ENCODE measurements at regions not wholly inside any gene's neighbourhood (a gene's known extent, or its start where the extent isn't known, plus 50 kb on each side); places are given as distances from the start of the nearest gene placed in this dataset.
"Not testable (repeated sequence)": the region's sequence is repeated elsewhere in the genome, so short reads cannot be mapped to it uniquely, and the experiment has no call there.

DNA sequence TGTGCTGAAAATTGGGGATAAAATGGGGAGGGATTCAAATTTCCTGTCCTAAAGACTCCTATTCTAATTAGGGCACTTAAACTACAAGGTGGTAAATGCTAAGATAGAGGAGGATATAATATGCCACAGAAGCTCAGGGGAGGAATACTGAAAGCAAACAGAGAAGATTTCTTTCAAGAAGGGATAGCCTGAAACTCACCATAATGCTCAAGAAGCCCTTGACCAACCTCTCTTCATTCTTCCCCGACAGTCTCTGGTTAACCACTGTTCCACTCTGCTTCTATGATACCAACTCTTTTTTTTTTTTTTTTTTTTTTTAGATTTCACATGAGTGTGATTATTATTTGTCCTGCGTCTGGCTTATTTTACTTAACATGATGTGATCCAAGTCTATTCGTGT, 398.2 kb upstream of the FRG2C start:
- TF ChIP-seq, protein P1, sequence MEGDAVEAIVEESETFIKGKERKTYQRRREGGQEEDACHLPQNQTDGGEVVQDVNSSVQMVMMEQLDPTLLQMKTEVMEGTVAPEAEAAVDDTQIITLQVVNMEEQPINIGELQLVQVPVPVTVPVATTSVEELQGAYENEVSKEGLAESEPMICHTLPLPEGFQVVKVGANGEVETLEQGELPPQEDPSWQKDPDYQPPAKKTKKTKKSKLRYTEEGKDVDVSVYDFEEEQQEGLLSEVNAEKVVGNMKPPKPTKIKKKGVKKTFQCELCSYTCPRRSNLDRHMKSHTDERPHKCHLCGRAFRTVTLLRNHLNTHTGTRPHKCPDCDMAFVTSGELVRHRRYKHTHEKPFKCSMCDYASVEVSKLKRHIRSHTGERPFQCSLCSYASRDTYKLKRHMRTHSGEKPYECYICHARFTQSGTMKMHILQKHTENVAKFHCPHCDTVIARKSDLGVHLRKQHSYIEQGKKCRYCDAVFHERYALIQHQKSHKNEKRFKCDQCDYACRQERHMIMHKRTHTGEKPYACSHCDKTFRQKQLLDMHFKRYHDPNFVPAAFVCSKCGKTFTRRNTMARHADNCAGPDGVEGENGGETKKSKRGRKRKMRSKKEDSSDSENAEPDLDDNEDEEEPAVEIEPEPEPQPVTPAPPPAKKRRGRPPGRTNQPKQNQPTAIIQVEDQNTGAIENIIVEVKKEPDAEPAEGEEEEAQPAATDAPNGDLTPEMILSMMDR (IDR thresholded peaks at IDR 0.05; ENCODE audit: low read depth, low read length): no peak
- no peak overlapping the region for H3K4me3 ChIP-seq (ENCODE audit: low read depth, low read length)

DNA sequence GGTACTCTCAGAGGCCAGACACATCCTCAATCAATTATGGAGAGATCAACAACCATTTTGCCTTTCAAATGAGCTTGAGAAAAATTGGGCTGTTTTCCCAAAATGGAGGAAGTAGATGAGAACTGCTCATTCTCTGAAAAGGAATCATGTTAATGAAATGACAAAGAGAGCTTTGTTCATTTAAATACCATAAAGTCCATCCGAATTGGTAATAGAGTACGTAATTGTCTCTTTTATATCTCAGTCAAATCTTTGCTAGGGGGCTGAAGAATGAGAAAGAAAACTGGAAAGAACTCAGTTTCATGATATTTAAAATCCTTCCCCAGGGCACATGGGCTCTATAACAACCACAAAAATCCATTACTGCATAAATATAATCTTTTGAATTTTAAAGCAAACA, 395.6 kb upstream of the FRG2C start:
- not testable (repeated sequence) for H3K4me3 ChIP-seq (ENCODE audit: low read depth, low read length)

DNA sequence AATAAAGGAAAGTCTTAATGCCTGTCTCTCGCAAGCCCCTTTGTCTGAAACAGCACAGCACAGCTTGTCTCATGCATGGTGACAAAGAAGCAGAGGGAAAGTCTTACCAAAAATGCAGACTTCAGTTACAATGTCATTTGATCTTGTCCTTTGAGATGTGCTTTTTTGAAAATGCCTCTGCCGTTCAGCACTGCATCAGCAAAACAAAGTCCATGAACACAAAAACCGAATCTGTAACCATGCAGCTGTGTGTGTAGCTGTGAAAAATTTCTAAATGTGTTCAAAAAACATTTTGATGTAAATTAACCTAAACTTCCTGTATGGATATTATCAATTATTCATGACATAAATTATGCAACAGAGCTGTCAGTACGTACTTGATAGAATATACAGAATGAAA, 391.9 kb upstream of the FRG2C start:
- H3K4me3 ChIP-seq (ENCODE audit: low read depth, low read length): not testable (repeated sequence)

DNA sequence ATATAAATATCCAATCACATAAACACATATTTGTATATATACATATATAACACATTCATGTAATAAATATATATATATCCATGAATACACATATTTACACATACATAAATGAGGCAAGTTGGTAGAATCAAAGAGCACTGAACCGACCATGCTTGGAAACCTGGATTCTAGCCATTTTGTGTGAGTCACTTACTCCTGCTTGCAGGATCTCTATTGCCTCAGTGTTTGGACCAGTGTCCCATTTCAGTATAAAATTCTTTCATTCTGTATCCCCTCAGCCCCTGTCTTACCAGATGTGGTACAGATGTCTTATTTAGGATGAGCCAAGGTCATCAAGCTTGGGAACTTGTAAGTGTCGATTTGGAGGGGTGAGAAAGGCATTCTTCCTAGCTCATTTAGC, 391.4 kb upstream of the FRG2C start:
- TF ChIP-seq, protein P1 (IDR thresholded peaks at IDR 0.05; ENCODE audit: low read depth, low read length): no peak
- H3K4me3 ChIP-seq (ENCODE audit: low read depth, low read length): no peak overlapping the region

DNA sequence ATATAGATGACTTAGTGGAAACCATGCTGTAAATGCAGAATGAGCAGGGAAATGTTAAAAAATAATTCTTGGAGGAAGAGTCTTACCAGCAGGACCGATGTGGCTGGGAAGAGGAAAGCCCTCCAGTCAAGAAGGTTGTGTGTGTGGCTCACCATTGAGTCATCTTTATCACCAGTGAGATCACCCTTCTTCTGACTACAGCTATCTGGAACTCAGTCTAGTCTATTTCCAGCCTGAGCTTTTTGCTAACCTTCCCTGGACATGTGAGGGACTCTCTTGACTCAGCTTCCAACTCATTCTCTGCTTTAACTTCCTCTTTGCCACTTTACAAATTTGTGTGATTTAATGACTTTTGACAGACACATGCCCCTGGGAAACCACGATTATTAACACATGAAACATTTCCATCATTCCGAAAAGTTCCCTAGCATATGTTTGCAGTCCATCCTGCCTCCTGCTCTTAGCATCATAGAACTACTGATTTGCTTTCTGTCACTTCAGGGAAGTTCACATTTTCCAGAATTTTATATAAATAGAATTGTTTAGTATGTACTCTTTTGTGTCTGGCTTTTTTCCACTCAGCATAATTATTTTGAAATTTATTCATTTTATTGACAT, 378.5 kb upstream of the FRG2C start:
- not testable (repeated sequence) for H3K4me3 ChIP-seq (ENCODE audit: low read depth, low read length)

DNA sequence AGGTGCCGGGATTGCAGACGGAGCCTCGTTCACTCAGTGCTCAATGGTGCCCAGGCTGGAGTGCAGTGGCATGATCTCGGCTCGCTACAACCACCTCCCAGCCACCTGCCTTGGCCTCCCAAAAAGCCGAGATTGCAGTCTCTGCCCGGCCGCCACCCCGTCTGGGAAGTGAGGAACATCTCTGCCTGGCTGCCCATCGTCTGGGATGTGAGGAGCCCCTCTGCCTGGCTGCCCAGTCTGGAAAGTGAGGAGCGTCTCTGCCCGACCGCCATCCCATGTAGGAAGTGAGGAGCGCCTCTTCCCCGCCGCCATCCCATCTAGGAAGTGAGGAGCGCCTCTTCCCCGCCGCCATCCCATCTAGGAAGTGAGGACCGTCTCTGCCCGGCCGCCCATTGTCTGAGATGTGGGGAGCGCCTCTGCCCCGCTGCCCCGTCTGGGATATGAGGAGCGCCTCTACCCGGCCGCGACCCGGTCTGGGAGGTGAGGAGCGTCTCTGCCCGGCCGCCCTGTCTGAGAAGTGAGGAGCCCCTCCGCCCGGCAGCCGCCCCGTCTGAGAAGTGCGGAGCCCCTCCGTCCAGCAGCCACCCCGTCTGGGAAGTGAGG, 375.1 kb upstream of the FRG2C start:
- not testable (repeated sequence) for H3K4me3 ChIP-seq (ENCODE audit: low read depth, low read length)

DNA sequence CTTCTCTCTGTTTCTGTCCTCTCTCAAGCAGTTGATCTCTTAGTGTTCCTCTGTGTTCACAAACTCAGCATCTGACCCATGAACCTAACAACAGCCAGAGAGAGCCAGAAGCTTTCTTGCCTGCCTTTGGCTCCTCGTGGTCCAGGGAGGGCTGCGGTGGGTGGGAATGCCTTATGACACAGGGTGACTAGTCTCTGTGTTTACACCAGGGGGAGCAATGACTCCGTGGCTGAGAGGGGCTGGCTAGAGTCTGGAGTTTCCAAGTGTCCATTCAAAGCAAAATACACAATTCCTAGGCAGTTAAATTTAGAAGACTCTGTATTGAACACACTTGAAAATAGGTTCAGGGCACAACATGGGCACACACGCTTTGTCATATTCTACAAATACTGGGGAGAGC, 370.0 kb upstream of the FRG2C start:
- TF ChIP-seq, protein P1 (IDR thresholded peaks at IDR 0.05; ENCODE audit: low read depth, low read length): no peak

DNA sequence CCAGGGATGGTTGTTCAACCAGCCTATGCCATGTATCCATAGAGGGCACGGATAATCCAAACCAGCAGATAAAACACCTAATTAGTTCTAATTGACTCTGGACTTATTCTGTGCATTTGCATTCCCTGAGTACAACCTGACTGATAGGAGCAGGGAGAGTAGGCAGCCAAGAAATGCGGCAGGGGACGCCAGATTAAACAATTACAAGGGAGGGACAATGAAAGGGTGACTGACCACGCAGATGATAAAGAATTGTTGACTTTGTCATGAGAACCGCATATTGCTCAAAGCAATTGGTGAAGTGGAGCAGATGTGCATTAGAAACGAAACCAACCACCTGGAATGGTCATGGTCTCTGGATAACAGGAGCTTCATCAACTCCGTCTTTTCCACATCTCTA, 369.1 kb upstream of the FRG2C start:
- TF ChIP-seq, protein P1 (IDR thresholded peaks at IDR 0.05; ENCODE audit: low read depth, low read length): no peak

More for the DNA sequence above, 370.0 kb upstream of the FRG2C start:
- no peak overlapping the region for H3K4me3 ChIP-seq (ENCODE audit: low read depth, low read length)

DNA sequence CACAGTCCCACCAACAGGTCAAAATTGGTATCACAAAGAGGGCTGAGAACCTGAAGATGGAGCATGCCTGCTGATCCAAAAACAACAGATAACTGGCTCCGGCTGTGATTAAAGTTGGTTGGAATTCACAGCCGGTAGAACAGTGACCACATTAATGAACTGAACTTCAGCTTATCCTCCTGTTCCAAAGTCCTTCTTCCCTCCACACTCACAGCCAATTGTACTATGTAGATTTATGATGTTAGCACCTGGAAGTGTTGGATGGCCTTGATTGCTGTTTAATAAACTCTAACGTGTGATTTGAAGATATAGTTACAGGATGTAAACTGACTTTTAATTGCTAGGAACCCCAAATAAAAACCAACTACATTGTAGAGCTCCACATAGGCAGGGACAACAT, 367.3 kb upstream of the FRG2C start:
- TF ChIP-seq, protein P1 (IDR thresholded peaks at IDR 0.05; ENCODE audit: low read depth, low read length): no peak

More for the DNA sequence above, 369.1 kb upstream of the FRG2C start:
- H3K4me3 ChIP-seq (ENCODE audit: low read depth, low read length): no peak overlapping the region

More for the DNA sequence above, 367.3 kb upstream of the FRG2C start:
- H3K4me3 ChIP-seq (ENCODE audit: low read depth, low read length): no peak overlapping the region

Measured in WI38 (cell line).